GM19351 (cell line): ENCODE measurements at regions not wholly inside any gene's neighbourhood (a gene's known extent, or its start where the extent isn't known, plus 50 kb on each side); places are given as distances from the start of the nearest gene placed in this dataset.
A peak's percentile ranks its signal among the peaks of the same experiment; 100 is the strongest.
"Not testable (repeated sequence)": the region's sequence is repeated elsewhere in the genome, so short reads cannot be mapped to it uniquely, and the experiment has no call there.

Source experiments
- ATAC-seq: cut with Tn5 transposase; IDR thresholded peaks from one replicate; pipeline ENCODE4 v1.9.1; 2021; ENCODE audit warnings: mild to moderate bottlenecking, moderate library complexity; ENCODE audit not compliant: unreplicated experiment

DNA sequence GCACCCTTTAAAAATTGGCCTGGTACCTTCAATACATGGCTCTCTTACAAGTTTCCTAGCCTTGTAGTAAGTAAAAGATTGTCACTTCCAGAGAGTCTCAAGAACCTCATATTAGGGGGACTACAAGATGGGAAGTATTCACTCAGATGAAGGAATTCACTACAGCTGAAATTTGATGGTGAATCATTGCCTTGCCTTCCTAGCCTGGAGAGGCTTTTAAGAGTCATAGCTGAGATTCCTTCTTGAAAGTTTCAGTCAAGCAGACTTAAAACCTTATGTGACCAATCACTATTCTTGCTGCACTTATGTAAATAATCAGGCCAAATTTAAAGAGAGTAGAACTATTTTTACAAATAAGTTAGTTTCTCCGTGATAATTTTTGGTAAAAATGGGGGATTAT, 451.6 kb downstream of the TRHDE start:
- ATAC-seq = no peak

DNA sequence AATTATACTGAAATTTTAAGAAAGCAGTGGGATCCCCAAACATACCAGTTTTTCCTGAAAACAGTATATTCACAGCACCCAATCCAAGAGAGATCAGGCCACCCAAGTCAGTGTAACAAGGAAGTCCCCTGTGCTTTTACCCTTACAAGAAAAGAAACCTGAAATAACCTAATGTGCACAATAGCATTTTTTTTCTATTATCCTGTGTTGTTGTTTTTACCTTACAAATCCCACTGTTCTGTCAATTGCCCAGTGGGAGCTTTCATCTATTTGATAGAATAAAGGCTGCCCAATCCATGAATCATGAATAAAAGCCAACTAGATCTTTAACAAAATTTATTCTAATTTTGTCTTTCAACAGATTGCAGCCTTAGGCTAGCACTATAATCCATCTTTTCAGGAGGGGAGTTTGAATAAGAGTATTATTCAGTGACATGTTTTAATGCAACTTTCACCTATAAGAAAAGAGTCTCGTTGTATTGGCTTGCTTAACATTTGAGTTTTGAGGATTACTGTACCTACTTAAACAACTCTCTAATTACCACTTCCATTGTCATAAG, 457.4 kb downstream of the TRHDE start:
- ATAC-seq = no peak

DNA sequence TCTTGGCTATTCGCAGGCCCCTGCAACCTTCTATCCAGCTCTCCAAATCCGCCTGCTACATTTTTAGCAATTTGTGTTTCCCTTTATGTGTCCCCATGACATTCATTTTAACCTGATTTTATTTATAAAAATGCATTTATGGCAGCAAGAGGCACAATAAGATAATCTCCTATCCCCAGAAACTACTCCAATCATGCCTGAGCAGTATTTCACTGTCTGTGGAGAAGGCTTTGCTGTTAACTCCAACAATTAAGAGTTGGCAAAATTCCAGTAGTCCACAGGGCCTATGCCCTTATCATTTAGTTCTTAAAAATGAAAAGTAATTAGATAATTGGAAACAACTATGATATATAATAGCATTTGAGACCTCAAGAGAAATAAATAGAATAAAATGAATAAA, 462.4 kb downstream of the TRHDE start:
- no peak for ATAC-seq

DNA sequence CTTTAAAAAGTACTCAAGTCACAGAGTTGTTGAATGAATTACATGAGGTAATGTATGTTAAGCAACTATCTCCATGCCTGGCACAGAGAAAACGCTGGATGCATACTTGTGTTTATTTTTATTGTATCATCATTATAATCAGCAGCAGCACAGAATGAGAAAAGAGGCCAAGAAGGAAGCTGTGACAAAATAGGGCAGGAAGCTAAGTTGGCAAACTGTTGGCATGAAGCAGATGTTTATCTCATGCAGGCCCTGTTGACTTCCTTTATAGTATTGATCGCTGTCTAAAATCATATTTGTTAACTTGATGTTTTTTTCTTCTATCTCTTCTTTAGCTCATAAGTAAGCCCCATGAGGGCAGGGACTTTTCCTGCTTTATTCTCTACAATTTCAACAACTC, 466.6 kb downstream of the TRHDE start:
- ATAC-seq = no peak

DNA sequence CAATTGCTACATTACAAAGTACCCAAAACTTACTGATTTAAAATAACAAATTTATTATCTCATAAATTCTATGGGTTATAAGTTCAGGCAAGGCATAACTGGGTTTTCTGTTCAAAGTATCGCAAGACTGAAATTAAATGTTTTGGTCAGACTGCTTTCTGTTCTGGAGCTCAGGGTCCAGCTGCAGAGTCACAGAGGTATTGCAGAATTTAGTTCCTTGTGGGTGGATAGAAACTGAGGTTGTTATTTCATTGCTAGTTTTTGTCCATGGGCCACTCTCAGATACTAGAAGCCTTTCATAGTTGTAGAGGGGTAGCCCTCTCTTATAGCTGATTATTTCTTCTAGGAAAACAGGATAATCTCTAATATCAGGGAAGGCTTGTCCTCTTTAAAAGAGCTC, 467.9 kb downstream of the TRHDE start:
- no peak for ATAC-seq

DNA sequence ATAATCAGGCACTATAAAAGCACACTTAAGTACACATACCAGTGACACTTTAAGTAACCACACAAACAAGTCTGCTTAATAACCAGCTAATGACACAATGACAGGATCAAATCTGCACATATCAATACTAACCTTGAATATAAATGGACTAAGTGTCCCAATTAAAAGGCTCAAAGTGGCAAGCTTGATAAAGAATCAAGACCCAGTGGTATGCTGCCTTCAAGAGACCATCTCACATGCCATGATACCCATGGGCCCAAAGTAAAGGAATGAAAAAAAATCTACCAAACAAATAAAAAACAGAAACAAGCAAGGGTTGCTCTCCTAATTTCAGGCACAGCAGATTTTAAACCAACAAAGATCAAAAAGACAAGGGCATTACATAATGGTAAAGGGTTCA, 470.4 kb downstream of the TRHDE start:
- no peak for ATAC-seq

DNA sequence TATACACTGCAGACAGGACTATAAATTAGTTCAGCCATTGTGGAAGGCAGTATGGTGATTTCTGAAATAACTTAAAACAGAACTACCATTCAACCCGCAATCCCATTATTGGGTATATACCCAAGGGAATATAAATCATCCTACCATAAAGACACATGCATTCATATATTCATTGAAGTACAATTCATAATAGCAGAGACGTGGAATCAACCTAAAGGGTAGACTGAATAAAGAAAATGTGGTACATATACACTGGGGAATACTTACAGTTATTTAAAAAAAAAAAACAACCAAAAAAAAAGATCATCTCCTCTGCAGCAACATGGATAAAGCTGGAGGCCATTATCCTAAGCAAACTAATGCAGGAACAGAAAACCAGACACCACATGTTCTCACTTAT, 473.9 kb downstream of the TRHDE start:
- ATAC-seq = no peak

DNA sequence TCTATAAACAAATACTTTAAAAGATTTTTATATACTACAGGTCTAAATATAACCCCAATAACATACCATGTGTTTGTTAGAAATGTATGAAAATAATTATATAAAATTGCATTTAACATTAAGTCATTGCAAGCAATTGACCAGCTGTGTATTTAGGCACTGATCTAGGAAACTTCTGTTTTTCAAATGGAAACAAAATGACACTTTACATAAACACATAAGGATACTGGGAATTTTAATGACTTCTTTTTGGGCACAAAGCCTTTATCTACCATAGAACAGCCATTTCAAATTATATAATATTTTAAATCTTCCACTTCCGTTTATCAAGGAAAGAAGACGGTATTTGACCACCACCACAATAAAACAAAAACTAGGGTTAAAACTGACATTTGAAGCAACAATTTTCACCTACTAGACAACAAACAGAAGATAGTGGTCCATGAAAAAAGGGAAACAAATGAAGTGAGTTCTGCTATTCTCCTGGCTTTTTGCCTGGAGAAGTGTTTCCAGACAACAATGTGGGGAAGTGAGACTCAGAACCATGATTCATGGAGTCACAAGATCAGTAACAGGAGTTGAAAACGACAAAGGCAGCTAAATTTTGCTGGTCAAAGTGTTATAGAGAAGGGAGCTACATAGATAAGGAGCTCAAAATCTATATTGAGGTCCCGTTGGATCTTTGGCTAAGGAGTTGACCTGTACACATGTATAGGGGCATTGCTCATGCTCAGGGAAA, 475.1 kb downstream of the TRHDE start:
- no peak for ATAC-seq

DNA sequence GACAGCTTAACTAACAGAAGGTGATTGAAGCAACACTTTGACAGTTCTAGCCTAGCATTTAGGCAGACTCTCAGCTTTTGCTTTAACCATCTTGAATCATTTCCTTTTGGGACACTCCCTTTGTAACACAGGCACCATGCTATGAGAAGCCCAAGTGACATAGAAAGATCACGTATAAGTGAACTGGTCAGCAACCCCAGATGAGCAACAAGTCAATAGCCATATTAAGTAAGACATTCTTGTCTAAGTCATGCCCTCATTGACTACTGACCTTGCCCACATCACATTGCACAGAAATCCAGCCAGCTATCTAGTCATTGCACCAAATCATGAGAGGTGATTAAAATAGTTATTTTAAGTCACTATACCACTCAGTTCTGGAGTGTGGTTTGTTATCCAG, 476.8 kb downstream of the TRHDE start:
- no peak for ATAC-seq

DNA sequence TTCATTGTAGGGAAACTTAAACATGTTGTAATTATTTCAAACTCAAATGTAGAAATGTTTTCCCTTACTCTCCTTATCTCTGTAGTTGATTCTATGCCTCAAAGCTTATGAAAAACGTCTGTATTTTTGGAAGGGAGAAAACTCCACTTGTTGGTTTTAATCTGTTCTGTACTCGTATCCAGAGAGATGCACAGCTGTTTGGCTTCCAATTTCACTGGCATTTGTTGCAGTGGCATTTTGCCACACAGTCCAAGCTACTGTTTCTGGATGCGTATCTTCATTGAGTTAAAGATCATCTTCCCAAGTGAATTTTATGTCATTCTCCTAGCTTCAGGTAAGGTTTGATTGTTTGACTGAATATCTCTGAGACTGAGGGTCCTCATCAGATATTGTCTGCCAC, 481.4 kb downstream of the TRHDE start:
- no peak for ATAC-seq

DNA sequence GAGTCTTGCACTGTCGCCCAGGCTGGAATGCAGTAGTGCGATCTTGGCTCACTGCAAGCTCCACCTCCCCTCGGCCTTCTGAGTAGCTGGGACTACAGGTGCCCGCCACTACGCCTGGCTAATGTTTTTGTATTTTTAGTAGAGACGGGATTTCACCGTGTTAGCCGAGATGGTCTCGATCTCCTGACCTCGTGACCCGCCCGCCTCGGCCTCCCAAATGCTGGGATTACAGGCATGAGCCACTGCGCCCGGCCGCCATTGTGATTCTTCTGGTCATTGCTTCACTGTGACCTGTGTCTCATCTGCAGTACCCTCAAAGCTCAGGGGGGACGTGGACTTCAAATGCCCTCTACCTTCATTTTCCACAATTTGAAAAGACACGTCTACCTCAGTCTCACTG, 481.9 kb downstream of the TRHDE start:
- not testable (repeated sequence) for ATAC-seq

DNA sequence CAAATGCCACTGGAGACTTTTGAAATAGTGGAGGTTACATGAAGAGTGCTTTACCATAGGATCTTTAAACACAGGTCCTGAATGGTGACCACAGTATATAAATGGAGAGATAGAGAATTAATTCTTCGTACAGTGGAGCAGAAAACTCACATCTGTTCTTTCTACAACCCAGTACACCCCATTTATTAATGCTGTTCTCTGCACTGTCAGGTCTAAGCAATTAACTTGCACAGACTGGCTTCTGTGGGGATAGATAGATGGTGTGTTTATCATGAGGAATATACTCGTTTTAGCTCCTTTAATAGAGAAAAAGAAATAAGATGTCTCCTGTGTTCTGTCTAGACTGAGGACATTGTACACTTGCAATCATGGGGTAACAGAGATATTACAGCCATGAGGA, 494.3 kb downstream of the TRHDE start:
- no peak for ATAC-seq

DNA sequence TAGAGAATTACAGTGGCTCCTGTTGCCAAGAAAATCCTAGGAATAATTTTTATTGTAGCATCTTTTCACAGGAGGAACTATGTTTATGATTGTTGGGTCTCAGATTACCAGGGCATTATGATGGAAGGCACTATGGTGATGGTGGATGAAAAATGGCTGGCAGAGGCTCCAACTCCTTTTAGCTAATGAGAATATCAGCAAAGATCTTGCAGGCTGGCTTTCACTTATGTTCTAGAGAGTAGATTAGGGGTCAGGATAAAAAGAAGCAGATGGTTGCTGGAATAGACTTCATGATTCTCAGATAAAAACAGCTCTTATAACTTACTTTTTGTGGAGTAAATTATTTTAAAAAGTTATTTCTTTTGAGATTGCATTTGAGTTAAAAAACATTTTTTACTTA, 501.9 kb downstream of the TRHDE start:
- ATAC-seq = no peak

DNA sequence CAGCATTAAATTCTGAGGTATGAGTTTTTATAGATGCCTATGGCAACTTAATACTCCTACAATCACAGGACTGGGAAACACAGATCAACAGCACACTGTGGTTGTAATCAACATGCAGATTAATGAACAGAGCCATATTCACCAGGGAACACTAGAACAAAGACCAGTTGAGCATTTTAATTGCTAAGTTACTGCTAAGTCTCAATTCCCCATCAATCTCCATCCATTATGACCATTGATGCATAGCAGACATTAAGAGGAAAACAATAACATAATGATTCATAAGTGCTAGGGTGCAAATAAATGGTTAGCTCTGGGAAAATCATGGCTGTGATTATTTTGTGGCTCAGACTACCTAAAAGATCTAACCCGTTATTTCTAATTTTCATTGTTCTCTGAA, 505.6 kb downstream of the TRHDE start:
- ATAC-seq = no peak

DNA sequence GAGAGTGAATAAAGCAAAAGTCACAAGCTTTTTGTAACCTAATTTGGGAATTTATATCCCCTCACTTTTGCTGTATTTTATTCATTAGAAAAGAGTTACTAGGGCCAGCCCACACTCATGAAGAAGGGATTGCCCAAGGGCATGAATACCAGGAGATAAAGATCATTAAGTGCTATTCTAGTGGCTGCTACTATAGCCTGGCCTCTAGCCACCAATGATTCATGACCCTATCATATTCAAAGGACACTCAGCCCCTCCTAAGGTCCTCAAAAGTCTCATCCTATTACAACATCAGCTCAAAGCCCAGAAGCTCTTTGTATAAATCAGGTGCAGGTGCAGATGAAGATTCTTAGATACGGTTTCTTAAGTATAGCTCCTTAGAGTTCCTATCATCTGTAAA, 518.1 kb downstream of the TRHDE start:
- ATAC-seq = no peak

DNA sequence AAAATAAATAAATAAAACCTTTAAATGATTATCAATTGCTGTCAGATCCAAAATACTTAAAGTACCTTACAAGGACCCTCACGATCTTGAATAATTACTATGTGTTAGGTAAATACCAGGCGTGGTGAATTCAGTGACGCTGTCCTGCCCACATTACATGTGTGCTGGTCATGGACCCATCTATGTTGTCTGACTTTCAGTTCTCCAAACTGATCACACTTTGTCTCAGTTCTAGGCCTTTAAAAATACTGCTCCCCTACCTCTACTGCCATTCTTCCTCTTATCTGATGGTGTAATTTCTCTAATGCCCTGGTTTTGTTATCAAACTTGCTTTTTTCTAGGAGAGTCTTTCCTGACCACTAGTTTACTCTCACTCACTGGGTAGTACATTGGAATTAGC, 520.7 kb downstream of the TRHDE start:
- no peak for ATAC-seq

DNA sequence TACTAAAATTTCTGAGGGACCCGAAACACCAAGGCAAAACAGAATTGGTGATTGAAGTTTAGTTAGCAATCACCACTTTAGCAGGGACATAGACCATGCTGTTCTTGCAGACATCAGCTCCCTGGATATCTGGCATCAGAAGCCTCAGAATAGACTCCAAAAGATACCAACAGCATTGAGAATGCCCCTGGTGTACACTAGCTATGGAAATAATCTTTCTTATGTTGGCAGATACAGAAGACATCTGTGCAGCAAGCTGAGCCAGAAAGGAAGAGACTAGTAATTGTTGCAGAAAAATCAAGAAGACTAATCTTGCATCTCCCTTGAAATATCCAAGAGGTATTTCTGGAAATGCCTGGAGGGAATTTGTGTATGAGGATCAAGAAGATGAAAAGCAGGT, 521.6 kb downstream of the TRHDE start:
- no peak for ATAC-seq

DNA sequence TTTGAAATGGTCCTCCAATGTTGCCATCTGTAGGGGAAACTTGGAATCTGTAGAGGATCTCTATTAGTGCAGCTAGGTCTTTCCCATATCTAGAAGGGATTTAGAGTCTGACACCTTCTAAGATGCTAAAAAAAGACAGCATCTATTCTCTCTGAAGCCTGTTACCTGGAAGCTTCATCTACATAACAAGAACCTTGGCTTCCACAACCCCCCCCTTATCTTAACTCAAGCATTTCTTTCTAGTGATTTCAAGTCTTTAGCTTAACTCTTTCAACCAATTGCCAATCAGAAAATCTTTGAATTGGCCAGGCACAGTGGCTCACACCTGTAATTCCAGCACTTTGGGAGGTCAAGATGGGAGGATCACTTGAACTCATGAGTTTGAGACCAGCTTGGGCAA, 543.3 kb downstream of the TRHDE start:
- no peak for ATAC-seq

DNA sequence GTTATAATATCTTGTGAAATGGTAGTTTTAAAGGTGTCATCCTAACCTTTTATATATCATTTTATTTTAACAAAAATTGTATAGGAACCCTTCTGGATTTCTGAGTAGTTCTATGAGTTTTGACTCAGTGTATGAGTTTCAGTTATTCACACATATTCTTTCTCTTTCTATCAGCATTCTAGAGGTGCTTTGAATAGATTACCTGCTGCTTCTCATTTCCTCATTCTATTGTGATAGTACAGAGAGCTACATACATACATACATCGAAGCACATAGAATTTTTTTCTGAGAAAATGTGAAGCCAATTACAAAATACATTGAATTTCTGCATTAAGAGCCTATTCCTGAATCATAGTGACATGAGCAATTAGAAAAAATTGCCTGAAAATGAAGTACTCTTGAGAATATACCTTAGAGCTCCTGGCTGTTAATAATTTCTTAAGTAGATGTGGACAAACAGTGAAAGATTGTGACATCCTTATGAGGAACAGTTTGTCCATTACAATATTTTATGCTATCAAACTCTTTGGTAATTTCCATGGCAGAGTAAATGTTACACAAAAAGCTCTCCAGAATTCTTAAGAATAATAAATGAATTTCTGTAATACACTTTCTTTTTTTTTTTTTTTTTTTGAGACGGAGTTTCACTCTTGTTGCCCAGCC, 556.6 kb downstream of the TRHDE start:
- peak; percentile 79 for ATAC-seq

DNA sequence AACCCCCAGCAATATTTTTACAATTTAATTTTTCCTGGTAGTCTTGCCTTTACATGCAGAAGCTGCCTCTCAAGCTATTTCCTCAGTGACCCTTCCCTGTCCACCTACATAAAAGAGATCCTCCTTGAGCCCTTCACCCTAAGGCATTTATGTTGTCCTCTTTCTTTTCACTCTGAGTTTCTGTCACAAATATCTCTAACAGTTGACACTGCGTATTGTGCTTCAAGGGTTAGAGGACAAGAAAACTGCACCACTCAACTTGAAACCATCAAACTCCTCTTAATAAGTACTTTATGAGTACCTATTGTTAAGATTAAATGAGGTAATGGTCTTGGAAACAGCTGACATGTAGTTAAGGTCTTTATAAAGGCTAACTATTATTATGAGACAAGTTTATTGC, 557.7 kb downstream of the TRHDE start:
- no peak for ATAC-seq

DNA sequence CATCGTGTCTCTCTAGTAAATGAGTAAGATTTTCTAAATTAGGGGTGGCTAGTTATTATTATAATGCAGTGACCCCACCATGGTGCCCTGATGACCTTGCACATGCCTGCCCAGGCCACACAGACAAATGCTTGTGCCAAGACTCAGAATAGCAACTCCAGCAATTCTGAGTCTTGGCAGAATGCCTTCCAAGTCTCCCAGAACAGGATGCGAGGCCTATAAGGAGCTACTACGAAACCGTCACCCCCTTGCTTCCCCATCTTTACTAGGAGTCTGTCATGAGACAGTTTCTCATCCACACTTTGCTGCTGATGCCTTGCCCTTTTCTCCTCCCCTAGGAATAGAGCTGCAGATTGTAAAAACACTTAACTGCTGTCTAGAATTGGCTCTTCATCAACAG, 559.9 kb downstream of the TRHDE start:
- ATAC-seq = no peak

DNA sequence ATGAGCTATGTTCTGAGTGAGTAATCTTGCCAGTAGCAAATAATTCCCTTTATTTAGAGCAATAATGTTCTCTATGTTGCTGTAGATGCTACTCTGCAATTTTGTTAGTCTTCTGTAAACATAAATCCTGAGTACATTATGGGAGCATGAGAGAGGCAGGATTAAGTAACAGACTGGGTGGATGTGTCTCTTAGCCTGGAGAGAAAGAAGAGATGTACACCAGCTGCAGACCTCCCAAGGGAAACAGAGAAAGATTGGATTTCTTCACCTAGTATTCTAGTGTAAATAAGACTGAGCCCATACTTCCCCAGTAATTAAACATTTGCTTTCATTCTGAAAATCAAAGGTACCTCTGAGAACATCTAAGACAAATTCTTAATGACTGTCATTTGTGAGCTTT, 564.0 kb downstream of the TRHDE start:
- no peak for ATAC-seq

DNA sequence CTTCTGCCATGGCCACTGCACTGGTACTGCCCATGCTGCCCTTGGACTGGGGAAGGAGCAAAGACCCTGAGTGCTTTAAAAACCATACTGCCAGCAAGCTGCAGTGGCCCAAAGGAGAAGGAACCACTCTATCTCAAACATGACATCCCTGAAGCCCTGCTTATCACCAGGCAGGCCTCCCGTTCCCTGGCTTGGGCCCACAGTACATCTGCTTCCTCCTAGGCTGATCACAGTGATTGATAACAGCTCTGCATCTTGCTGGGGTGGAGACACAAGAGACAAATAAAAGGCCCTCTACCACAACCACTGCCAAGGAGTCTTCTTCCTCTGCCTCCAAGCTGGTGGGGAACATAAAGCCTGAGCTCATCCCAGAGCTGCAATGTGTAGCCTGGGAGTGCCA, 567.5 kb downstream of the TRHDE start:
- ATAC-seq = no peak
